ENCODE measurements at regions not wholly inside any gene's neighbourhood (a gene's known extent, or its start where the extent isn't known, plus 50 kb on each side); places are given as distances from the start of the nearest gene placed in this dataset.

DNA sequence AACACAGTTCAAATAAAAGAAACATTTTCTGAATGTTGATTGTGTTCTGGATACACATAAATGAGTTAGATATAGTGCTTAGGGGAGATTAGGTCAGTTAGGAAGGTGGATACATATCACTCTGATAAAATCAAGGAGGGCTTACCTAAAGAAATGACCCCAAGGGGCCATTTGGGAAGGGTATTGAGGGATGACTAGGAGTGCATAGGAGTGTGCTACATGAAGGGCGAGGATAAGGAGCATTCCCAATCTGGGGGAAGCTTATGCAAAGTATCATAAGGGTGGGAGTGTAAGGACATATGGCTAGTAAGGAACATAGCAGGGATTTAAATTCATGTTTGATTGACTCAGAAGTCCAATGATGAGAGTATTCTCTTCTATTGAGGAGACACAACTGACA, 183.6 kb downstream of the NSG2 start:
- intact Hi-C loops (cut with micrococcal nuclease) = no loop called here
- DNase-seq (ENCODE audit: low spot score) = no peak
- H3K4me1 Mint-ChIP-seq (ENCODE audit: low read depth) = no peaks in the 10 kb centered on the region
- no peaks in the 10 kb centered on the region for H3K27me3 Mint-ChIP-seq (ENCODE audit: low read depth)
- H3K9me3 Mint-ChIP-seq = no peaks in the 10 kb centered on the region
- no peak overlapping the region for H3K4me3 Mint-ChIP-seq (ENCODE audit: low read depth)
- no peak overlapping the region for H3K27ac Mint-ChIP-seq
- no peaks in the 10 kb centered on the region for H3K36me3 Mint-ChIP-seq (ENCODE audit: low read depth)

DNA sequence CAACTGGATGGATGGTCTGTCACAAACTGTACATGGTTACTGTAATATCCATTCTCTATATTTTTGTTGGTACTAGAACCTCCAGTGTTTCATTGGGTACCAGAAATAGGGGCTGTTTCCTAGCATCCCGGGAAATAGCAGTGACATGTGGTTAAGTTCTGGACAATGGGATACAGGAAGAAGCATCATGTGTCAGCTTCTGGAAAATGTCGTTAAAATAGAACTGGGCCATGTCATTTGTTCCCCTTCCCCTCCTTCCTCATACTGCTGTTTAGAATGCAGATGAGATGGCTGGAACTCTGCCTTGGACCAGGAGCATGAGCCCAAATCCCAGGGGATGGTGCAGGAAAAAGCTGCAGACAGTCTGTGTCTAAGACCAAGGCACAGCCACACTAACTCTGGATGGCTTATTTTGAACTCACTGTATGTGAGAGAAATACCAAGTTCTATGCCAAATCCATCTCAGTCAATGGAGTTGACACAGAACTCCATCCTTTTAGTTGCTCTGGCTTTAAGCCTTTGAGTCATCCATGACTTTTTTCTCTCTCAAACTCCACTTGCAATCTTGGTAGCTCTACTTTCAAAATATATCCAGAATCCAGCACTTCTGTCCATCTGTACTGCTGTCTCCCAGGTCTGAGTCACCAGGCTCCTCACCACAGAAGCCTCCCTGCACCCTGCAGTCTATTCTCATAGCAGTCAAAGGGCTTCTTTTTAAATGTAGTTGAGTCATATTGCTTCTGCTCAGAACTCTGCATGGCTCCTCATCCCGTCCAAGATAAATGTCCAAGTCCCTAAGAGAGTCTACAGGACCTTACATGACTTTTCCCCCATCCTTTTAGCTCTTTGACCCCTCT, 184.2 kb downstream of the NSG2 start:
- H3K36me3 Mint-ChIP-seq (ENCODE audit: low read depth) = no peaks in the 10 kb centered on the region
- DNase-seq (ENCODE audit: low spot score) = no peak
- no peak overlapping the region for H3K4me3 Mint-ChIP-seq (ENCODE audit: low read depth)
- H3K27ac Mint-ChIP-seq = no peak overlapping the region
- intact Hi-C loops (cut with micrococcal nuclease) = no loop called here
- H3K9me3 Mint-ChIP-seq = peaks cover 2% of the 10 kb centered on the region
- no peaks in the 10 kb centered on the region for H3K27me3 Mint-ChIP-seq (ENCODE audit: low read depth)
- H3K4me1 Mint-ChIP-seq (ENCODE audit: low read depth) = no peaks in the 10 kb centered on the region

DNA sequence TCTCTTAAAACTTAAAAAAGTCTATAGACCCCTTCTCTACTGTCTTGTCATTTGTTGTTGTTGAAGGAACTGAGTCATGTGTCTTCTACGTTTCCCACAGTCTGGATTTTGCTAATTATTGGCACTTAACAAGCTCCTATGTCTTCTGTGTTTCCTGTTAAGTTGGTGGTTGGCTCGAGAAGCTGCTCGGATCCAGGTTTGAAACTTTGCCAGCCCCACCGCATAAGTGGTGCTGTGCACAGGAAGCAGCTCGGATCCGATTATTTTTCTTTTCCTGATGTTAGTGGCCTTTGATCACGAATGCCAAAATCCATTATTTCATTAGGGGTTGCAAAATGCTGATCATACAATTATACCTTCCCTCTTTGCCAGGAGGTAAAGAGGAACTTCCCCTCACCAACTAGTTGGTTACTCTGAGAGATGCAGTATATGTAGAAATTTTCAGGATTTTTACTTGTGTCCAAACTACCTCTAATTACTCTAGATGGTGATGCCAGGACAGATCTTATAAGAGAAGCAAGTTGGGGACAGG, 186.5 kb downstream of the NSG2 start:
- Mint-ChIP-seq H3K27me3 (ENCODE audit: low read depth) (no peaks in the 10 kb centered on the region), H3K36me3 (ENCODE audit: low read depth) (no peaks in the 10 kb centered on the region), H3K27ac (no peak overlapping the region), H3K9me3 (peaks cover 5% of the 10 kb centered on the region), H3K4me3 (ENCODE audit: low read depth) (no peak overlapping the region), H3K4me1 (ENCODE audit: low read depth) (no peaks in the 10 kb centered on the region)
- intact Hi-C loops (cut with micrococcal nuclease) = no loop called here
- no peak for DNase-seq (ENCODE audit: low spot score)

- H3K4me1 Mint-ChIP-seq (ENCODE audit: low read depth) = no peaks in the 10 kb centered on the region
- H3K36me3 Mint-ChIP-seq (ENCODE audit: low read depth) = no peaks in the 10 kb centered on the region
- H3K27ac Mint-ChIP-seq = no peak overlapping the region
- no peak for DNase-seq (ENCODE audit: low spot score)
- H3K9me3 Mint-ChIP-seq = peaks cover 9% of the 10 kb centered on the region
- H3K4me3 Mint-ChIP-seq (ENCODE audit: low read depth) = no peak overlapping the region
- H3K27me3 Mint-ChIP-seq (ENCODE audit: low read depth) = no peaks in the 10 kb centered on the region
- intact Hi-C loops (cut with micrococcal nuclease) = no loop called here
Observed at GRCh38 chr5:174234388-174234787, 188.9 kb downstream of the NSG2 start.

DNA sequence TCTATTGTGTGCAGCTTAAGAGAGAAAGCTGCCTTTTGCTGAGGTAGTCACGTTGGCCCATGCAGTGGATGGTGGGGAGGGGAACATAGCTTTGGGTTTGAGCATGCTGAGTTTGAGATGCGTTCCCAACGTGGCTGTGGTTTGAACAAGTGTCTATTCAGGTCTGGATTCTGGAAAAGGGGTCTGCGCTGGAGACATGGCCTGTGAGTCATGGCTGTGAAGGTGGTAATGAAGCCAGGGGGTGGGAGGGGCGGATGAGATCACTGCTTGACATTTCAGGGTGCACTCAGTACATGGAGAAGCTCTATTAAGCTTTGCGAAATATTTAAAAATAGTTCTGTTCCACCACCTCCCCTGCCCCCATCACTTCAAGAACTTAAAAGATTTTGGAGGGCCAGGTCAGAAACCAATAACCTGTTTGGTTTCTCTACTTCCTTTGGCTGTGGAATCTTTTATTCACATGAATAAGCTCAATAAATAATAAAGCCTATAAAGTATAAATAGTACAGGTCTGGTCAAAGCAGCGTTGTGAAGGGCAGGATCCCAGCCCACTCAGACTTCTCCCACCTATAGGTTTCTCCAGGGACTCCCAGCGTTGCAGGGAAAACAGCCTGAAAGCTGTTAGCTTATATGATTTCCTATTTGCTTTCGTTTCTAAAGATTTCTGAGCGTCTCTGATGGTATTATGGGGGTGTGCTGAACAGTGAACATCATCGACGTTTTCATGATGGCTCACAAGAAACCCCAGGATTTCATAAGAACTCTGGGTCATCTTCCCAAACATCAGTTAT, 189.9 kb downstream of the NSG2 start:
- Mint-ChIP-seq H3K27ac (no peak overlapping the region), H3K9me3 (peaks cover 10% of the 10 kb centered on the region), H3K36me3 (ENCODE audit: low read depth) (no peaks in the 10 kb centered on the region), H3K27me3 (ENCODE audit: low read depth) (no peaks in the 10 kb centered on the region), H3K4me1 (ENCODE audit: low read depth) (no peaks in the 10 kb centered on the region), H3K4me3 (ENCODE audit: low read depth) (no peak overlapping the region)
- DNase-seq (ENCODE audit: low spot score) = no peak
- intact Hi-C loops (cut with micrococcal nuclease) = no loop called here

DNA sequence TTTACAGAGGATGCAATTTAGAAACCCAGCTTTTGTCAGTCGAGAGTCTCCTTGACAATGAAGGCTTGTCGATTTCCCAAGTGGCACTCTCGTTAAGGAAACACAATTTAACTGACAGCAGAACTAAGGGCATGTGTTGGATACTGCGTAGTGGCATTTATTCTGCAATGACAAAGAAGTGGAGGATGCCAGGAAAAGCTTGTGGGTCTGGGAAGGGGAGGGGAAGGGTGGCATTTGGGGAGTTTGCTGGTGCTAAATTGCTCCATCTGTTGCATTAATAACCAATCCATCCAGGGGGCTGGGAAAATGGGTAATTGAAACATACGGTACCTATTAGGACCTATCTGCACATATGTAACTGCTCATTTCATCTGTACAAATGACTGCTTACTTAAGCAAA, 190.6 kb downstream of the NSG2 start:
- Mint-ChIP-seq H3K36me3 (ENCODE audit: low read depth) (no peaks in the 10 kb centered on the region), H3K9me3 (peaks cover 10% of the 10 kb centered on the region), H3K4me1 (ENCODE audit: low read depth) (no peaks in the 10 kb centered on the region), H3K4me3 (ENCODE audit: low read depth) (no peak overlapping the region), H3K27ac (no peak overlapping the region), H3K27me3 (ENCODE audit: low read depth) (no peaks in the 10 kb centered on the region)
- intact Hi-C loops (cut with micrococcal nuclease) = no loop called here
- DNase-seq (ENCODE audit: low spot score) = no peak

DNA sequence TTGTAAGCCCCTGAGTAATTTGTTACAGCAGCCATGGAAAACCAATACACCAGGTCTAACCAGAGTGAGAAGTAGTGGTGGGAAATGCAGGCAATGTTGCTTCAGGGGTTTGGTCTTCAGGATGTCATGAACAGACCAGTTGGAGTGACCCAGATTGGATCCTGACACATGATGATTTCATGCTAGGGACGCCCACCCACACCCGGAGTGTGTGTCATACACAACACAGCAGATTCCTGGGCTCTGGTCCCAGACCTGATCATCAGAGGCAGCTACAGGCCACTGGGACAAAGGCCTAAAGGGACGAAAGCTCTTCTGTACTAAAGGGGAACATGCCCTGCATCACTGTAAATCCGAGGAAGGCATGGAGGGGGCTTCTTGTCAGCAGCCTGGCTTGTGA, 194.2 kb downstream of the NSG2 start:
- no peak for DNase-seq (ENCODE audit: low spot score)
- no peaks in the 10 kb centered on the region for H3K36me3 Mint-ChIP-seq (ENCODE audit: low read depth)
- H3K27ac Mint-ChIP-seq = no peak overlapping the region
- peaks cover 9% of the 10 kb centered on the region for H3K9me3 Mint-ChIP-seq
- no peak overlapping the region for H3K4me3 Mint-ChIP-seq (ENCODE audit: low read depth)
- no peaks in the 10 kb centered on the region for H3K27me3 Mint-ChIP-seq (ENCODE audit: low read depth)
- intact Hi-C loops (cut with micrococcal nuclease) = no loop called here
- H3K4me1 Mint-ChIP-seq (ENCODE audit: low read depth) = no peaks in the 10 kb centered on the region

DNA sequence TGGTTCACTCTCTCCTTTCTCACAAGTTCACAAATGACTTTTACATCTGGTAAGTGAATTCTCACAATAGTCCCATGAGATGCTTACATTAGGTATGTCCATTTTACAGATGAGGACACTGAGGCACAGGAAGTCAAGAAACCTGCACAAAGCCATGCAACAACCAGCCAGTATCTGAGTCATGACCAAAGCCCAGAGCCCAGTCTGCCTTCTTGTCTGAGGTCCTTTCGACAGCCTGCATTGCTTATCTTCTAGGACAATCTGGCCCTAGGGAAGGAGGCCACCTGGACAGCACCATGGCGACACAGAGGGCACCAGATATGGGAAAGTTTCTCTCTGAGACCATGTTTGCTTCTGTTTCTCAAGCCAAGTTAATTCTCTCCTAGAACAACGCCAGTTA, 197.1 kb downstream of the NSG2 start:
- Mint-ChIP-seq H3K4me1 (ENCODE audit: low read depth) (no peaks in the 10 kb centered on the region), H3K36me3 (ENCODE audit: low read depth) (no peaks in the 10 kb centered on the region), H3K9me3 (peaks cover 5% of the 10 kb centered on the region), H3K27me3 (ENCODE audit: low read depth) (no peaks in the 10 kb centered on the region), H3K4me3 (ENCODE audit: low read depth) (no peak overlapping the region), H3K27ac (no peak overlapping the region)
- DNase-seq (ENCODE audit: low spot score) = no peak
- intact Hi-C loops (cut with micrococcal nuclease) = no loop called here

- intact Hi-C loops (cut with micrococcal nuclease) = no loop called here
- no peaks in the 10 kb centered on the region for H3K36me3 Mint-ChIP-seq (ENCODE audit: low read depth)
- H3K9me3 Mint-ChIP-seq = peaks cover 5% of the 10 kb centered on the region
Observed at GRCh38 chr5:174243904-174244303, 198.4 kb downstream of the NSG2 start.

DNA sequence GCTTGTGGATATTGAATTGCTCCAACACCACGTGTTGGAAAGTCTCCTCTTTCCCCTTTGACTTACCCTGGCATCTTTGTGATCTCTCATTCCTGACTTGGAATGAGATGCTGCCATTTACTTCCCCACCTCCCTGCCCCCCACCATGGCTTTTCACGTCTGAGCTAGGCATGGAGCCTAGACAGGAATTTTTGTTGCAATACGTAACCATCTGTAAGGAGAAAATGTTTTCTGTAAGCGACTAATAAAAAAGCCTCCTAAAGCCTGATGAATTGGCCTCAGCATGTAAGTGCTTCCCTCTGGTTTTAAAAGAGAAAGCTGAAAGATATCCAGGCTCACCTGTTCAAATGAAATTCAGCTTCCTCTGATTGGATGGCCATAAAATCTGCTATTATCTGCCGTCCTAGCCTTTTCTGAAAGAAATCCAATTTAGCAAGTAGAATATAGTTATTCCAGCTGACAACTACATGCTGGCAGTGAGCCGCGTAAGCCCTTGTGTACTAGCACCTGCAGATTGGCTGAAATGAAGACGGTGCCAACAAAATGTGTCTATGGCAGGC, 200.1 kb downstream of the NSG2 start:
- no peak for DNase-seq (ENCODE audit: low spot score)
- H3K4me3 Mint-ChIP-seq (ENCODE audit: low read depth) = no peak overlapping the region
- intact Hi-C loops (cut with micrococcal nuclease) = no loop called here
- H3K27ac Mint-ChIP-seq = no peak overlapping the region
- peaks cover 2% of the 10 kb centered on the region for H3K4me1 Mint-ChIP-seq (ENCODE audit: low read depth)
- H3K9me3 Mint-ChIP-seq = no peaks in the 10 kb centered on the region
- no peaks in the 10 kb centered on the region for H3K27me3 Mint-ChIP-seq (ENCODE audit: low read depth)
- H3K36me3 Mint-ChIP-seq (ENCODE audit: low read depth) = no peaks in the 10 kb centered on the region

More at GRCh38 chr5:174243904-174244303, 198.4 kb downstream of the NSG2 start:
- DNase-seq (ENCODE audit: low spot score) = no peak
- H3K27me3 Mint-ChIP-seq (ENCODE audit: low read depth) = no peaks in the 10 kb centered on the region
- no peak overlapping the region for H3K27ac Mint-ChIP-seq
- H3K4me1 Mint-ChIP-seq (ENCODE audit: low read depth) = peaks cover 2% of the 10 kb centered on the region
- H3K4me3 Mint-ChIP-seq (ENCODE audit: low read depth) = no peak overlapping the region

DNA sequence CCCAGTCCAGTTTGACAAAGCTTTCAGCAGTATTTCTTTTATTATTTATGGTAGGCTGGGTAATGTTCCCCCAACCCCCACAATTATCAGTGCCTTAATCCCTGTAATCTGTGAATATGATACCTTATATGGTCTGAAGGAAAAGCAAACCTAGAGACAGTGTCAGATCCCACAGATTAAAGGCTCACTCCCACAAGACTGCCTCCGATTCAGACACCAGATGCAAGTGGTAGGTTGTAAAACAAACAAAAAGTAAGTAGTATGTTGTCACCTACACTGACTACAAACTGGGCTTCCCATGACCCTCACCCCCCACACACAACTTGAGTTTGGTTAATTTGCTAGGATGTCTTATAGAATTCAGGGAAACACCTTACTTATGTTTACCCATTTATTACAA, 201.2 kb downstream of the NSG2 start:
- no peak overlapping the region for H3K4me3 Mint-ChIP-seq (ENCODE audit: low read depth)

DNA sequence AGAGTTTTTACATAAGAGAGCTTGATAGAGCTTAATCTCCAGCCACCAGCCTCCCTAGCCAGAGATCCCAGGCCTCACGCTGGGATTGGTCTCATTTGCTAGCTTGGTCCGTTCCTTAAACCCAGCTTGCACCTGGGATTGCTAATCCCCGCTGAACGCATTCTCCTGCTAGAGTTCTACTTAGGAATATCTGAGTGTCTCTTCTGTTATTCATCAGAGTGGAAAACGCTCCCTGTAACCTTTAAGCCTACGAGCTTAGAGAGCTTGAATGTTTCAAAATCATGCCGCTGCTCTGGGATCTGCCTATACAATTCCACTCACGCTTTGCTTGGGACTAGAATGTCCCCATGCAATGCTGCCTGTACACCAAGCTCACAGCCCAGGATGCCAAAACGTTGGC, 201.8 kb downstream of the NSG2 start:
- intact Hi-C loops (cut with micrococcal nuclease) = no loop called here
- Mint-ChIP-seq H3K27ac (no peak overlapping the region), H3K9me3 (no peaks in the 10 kb centered on the region), H3K4me3 (ENCODE audit: low read depth) (no peak overlapping the region), H3K27me3 (ENCODE audit: low read depth) (no peaks in the 10 kb centered on the region), H3K4me1 (ENCODE audit: low read depth) (peaks cover 2% of the 10 kb centered on the region), H3K36me3 (ENCODE audit: low read depth) (no peaks in the 10 kb centered on the region)
- no peak for DNase-seq (ENCODE audit: low spot score)

More for the DNA sequence above, 201.2 kb downstream of the NSG2 start:
- Mint-ChIP-seq H3K4me1 (ENCODE audit: low read depth) (peaks cover 2% of the 10 kb centered on the region), H3K36me3 (ENCODE audit: low read depth) (no peaks in the 10 kb centered on the region), H3K27ac (no peak overlapping the region), H3K9me3 (no peaks in the 10 kb centered on the region), H3K27me3 (ENCODE audit: low read depth) (no peaks in the 10 kb centered on the region)
- intact Hi-C loops (cut with micrococcal nuclease) = no loop called here
- no peak for DNase-seq (ENCODE audit: low spot score)
